NCI-H1092 (cell line): ENCODE measurements at regions not wholly inside any gene's neighbourhood (a gene's known extent, or its start where the extent isn't known, plus 50 kb on each side); places are given as distances from the start of the nearest gene placed in this dataset.
A peak's percentile ranks its signal among the peaks of the same experiment; 100 is the strongest.

Experiments used
- DNase-seq: peaks from one replicate; lab custom pipeline; 2025; lab: John Stamatoyannopoulos, UW

- DNase-seq, result no peak
These were observed 208.4 kb upstream of the ZMIZ1 start for GRCh38 chr10:78860260-78860914.

- peak; percentile 39 for DNase-seq
These were observed 207.0 kb upstream of the ZMIZ1 start for GRCh38 chr10:78861529-78862327.

- DNase-seq, result no peak
These were observed 206.5 kb upstream of the ZMIZ1 start for GRCh38 chr10:78862328-78862640.

GRCh38 chr10:78863140-78863905 is 205.4 kb upstream of the ZMIZ1 start:
- no peak for DNase-seq

GRCh38 chr10:78863906-78864239 is 204.9 kb upstream of the ZMIZ1 start:
- DNase-seq, result no peak

- no peak for DNase-seq
These were observed 203.8 kb upstream of the ZMIZ1 start for GRCh38 chr10:78864761-78865537.

- no peak for DNase-seq
These were observed 203.3 kb upstream of the ZMIZ1 start for GRCh38 chr10:78865538-78865875.

GRCh38 chr10:78865931-78866717 is 202.6 kb upstream of the ZMIZ1 start:
- DNase-seq, result no peak

- DNase-seq, result no peak
These were observed 201.8 kb upstream of the ZMIZ1 start for GRCh38 chr10:78866731-78867554.

- DNase-seq, result no peak
These were observed 201.2 kb upstream of the ZMIZ1 start for GRCh38 chr10:78867555-78867939.

- DNase-seq, result no peak
These were observed 200.7 kb upstream of the ZMIZ1 start for GRCh38 chr10:78868048-78868447.

GRCh38 chr10:78868456-78868855 is 200.3 kb upstream of the ZMIZ1 start:
- DNase-seq, result no peak

GRCh38 chr10:78868861-78869260 is 199.9 kb upstream of the ZMIZ1 start:
- no peak for DNase-seq

- no peak for DNase-seq
These were observed 199.0 kb upstream of the ZMIZ1 start for GRCh38 chr10:78869508-78870454.

- DNase-seq, result no peak
These were observed 198.3 kb upstream of the ZMIZ1 start for GRCh38 chr10:78870458-78870857.

- no peak for DNase-seq
These were observed 197.0 kb upstream of the ZMIZ1 start for GRCh38 chr10:78871796-78872195.

- no peak for DNase-seq
These were observed 195.4 kb upstream of the ZMIZ1 start for GRCh38 chr10:78873413-78873812.

GRCh38 chr10:78875331-78875877 is 193.4 kb upstream of the ZMIZ1 start:
- DNase-seq, result no peak

- no peak for DNase-seq
These were observed 192.8 kb upstream of the ZMIZ1 start for GRCh38 chr10:78875932-78876331.
